AG10803 (cell line): ENCODE measurements at regions not wholly inside any gene's neighbourhood (a gene's known extent, or its start where the extent isn't known, plus 50 kb on each side); places are given as distances from the start of the nearest gene placed in this dataset.

ENCODE experiments used
- DNase-seq: peaks from one replicate; pipeline ENCODE4 v3.0.0; 2010; ENCODE audit warnings: low read depth
- H3K4me3 ChIP-seq: 2 replicates; pipeline ENCODE4 v1.5.1; 2011; ENCODE audit warnings: mild to moderate bottlenecking, low read length, control low read depth
- TF ChIP-seq, protein P1 (sequence below): conservative IDR thresholded peaks from 2 replicates; pipeline ENCODE4 v1.5.1; 2011; ENCODE audit warnings: mild to moderate bottlenecking, low read length, control low read depth, inconsistent platforms

DNA sequence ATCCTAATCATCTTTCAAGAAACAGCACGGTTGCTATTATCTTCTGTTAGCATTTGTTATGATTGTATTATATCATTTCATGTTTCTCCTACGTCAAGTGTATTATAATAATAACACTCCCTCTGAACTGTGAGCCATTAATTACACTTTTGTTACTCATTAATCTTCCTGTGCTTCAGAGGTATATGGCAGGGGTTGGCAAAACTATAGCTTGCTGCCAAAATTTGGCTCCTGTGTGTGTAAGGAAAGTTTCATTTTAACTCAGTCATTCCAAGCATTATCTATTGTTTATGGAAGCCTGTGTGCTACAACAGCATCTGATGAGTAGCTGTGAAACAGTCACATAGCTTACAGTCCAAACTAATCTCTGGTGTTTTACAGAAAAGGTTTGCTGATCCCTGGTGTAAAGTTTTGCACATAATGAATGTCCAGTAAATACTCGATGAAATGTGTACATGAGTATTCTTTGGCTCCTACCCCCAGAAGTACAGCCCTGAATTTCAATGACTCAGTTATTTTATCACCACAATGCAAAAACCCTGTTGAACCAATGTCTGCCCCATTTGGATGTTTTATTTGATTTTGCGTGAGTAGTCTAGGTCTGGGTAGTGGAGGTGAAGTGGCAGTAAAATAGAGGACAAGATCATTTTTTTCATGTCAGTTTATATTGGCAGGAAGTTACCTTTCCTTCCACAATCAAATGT is 648.2 kb downstream of the MAT2B start:
- DNase-seq: no peak
- TF ChIP-seq, protein P1, sequence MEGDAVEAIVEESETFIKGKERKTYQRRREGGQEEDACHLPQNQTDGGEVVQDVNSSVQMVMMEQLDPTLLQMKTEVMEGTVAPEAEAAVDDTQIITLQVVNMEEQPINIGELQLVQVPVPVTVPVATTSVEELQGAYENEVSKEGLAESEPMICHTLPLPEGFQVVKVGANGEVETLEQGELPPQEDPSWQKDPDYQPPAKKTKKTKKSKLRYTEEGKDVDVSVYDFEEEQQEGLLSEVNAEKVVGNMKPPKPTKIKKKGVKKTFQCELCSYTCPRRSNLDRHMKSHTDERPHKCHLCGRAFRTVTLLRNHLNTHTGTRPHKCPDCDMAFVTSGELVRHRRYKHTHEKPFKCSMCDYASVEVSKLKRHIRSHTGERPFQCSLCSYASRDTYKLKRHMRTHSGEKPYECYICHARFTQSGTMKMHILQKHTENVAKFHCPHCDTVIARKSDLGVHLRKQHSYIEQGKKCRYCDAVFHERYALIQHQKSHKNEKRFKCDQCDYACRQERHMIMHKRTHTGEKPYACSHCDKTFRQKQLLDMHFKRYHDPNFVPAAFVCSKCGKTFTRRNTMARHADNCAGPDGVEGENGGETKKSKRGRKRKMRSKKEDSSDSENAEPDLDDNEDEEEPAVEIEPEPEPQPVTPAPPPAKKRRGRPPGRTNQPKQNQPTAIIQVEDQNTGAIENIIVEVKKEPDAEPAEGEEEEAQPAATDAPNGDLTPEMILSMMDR: no peak
- H3K4me3 ChIP-seq: no peak overlapping the region

DNA sequence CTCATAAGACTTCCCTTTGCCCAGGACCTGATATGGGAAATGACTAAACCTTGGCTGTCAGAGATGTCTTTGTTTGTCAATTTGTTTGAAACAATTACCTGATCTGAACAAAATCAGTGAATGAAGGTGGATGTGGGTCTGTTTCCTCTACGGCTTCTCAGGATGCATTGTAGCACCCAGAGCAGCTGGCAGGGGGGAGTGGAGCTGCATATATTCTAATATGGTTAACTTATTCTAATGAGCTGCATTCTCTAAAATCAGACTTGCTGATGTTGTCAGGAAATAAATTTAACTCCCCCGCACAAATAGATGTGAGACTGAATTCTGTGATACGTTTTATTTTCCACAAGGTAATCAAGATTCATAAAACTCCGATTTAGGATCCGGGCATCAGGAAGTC is 665.4 kb downstream of the MAT2B start:
- TF ChIP-seq, protein P1: no peak
- no peak overlapping the region for H3K4me3 ChIP-seq
- DNase-seq: no peak

DNA sequence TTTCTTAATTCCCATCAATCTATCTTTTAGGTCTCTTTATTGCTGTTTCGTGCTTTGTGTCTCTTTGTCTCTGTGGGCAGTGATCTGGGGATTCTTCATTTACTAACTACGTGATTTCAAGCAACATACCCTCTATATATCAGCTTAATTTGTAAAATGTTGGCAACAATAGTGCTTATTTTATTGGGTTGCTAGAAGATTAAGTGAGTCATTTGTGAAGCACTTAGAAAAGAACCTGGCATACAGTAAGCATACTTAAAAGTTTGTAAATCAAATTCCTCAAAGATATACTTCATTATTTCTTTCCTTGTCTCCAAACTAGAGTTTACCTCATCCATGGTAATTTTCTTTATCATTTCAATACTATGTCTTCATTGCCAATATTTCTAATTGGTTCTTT is 669.7 kb downstream of the MAT2B start:
- H3K4me3 ChIP-seq: no peak overlapping the region
- TF ChIP-seq, protein P1: no peak
- DNase-seq: peak; percentile 6

DNA sequence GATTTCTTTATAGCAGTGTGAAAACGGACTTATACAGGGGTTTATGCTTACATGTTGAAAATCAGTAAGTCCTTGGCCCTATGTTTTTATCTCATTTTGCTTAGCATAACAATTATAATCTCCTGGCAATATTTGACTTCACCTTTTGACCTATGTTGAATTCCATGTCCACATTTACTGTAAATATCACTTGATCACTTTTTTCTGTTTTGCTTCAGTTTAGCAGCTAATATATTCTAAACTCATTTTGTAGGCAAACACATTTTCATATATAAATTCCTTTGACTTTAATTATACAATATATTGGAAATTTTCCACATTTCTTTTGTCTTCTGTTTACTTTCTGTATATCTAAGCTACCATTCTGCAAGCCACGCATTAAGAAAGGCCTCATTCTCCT is 674.0 kb downstream of the MAT2B start:
- DNase-seq: no peak
- TF ChIP-seq, protein P1: no peak
- no peak overlapping the region for H3K4me3 ChIP-seq

DNA sequence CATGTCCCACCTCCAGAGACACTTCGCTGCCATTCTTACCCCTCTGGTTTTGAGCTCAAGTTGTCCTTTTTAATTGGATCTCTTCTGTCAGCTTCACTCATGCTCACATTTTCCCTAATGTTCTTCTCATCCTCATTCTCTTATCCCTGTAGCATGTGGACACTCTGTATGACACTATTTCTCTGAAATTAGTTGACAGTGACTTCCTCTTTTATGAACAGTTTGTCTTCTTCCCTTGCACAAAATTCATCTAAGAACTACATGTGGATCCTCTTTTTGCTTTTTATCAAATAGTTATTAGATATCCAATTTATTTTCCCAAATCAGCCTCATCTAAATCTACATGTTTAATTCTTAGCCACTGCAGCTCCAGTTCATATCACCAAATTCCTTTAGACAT is 676.2 kb downstream of the MAT2B start:
- DNase-seq: no peak
- TF ChIP-seq, protein P1: no peak
- no peak overlapping the region for H3K4me3 ChIP-seq

DNA sequence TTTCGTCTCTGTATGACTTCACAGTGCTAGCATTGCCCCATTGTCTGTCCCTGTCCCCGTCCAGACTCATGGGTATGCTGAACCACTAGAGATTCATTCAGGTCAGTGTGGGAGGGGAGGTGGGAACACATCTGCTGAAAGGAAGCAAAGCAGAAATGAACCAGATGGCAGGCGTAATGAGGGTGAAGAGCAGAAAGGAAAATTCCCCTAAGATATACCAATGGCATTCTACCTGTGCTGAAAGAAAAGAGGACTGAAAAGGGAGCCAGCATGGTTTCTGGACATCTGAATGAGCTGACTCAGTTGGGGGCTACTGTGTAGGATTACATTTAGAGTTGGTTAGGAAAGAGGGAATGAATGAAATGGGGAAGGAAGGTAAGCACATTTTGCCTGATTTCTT is 678.7 kb downstream of the MAT2B start:
- no peak for DNase-seq
- no peak overlapping the region for H3K4me3 ChIP-seq

DNA sequence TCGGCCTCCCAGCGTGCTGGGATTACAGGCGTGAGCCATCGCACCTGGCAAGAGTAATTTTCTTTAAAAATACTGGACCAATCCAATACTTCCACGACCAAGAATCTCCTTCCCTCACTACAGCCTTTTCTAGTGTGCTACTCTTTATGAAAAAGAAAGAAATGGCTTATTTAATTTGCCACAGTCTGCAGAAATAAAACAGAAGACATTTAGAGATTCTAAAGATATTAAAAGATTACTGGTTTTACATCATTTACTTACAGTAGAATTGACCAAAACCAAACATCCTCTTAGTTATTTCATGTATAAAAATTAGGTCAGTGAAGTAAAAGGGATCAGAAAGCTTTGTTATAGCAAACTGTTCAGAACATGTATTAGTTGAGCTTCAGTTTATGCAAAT is 679.6 kb downstream of the MAT2B start:
- no peak overlapping the region for H3K4me3 ChIP-seq
- TF ChIP-seq, protein P1: no peak
- no peak for DNase-seq

More for the DNA sequence above, 678.7 kb downstream of the MAT2B start:
- TF ChIP-seq, protein P1: no peak
